ENCODE measurements at regions not wholly inside any gene's neighbourhood (a gene's known extent, or its start where the extent isn't known, plus 50 kb on each side); places are given as distances from the start of the nearest gene placed in this dataset.

DNA sequence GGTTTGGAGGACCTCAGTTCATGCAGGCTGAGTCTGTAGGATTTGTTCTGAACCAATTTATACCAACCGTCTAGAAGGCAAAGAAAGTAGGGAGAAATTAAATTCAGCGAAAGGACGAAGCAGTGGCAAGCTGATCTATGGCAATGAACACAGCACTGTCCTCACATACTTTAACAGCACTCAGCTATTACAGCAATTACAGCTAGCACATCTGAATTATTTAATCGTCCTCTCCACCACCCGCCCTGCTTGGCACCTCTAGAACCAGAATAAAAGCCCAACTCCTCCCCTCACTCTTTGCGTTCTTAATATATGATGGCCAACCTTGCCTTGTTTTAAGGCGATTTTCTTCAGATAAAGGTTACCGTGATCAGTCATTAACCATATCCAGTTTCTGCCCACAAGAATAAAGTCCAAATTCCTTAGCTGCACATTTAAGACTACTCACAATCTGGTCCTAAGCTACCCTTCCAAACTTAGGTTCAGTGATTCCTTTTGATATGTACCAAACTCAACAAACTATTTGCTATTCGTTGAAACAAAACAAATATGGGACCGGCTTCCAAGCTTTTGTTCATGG, 169.4 kb upstream of the ESRRG start:
- TF ChIP-seq, protein P1, sequence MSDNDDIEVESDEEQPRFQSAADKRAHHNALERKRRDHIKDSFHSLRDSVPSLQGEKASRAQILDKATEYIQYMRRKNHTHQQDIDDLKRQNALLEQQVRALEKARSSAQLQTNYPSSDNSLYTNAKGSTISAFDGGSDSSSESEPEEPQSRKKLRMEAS (IDR thresholded peaks at IDR 0.05): no peak
- TF ChIP-seq, protein P2, sequence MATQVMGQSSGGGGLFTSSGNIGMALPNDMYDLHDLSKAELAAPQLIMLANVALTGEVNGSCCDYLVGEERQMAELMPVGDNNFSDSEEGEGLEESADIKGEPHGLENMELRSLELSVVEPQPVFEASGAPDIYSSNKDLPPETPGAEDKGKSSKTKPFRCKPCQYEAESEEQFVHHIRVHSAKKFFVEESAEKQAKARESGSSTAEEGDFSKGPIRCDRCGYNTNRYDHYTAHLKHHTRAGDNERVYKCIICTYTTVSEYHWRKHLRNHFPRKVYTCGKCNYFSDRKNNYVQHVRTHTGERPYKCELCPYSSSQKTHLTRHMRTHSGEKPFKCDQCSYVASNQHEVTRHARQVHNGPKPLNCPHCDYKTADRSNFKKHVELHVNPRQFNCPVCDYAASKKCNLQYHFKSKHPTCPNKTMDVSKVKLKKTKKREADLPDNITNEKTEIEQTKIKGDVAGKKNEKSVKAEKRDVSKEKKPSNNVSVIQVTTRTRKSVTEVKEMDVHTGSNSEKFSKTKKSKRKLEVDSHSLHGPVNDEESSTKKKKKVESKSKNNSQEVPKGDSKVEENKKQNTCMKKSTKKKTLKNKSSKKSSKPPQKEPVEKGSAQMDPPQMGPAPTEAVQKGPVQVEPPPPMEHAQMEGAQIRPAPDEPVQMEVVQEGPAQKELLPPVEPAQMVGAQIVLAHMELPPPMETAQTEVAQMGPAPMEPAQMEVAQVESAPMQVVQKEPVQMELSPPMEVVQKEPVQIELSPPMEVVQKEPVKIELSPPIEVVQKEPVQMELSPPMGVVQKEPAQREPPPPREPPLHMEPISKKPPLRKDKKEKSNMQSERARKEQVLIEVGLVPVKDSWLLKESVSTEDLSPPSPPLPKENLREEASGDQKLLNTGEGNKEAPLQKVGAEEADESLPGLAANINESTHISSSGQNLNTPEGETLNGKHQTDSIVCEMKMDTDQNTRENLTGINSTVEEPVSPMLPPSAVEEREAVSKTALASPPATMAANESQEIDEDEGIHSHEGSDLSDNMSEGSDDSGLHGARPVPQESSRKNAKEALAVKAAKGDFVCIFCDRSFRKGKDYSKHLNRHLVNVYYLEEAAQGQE (IDR thresholded peaks at IDR 0.05; ENCODE audit: low read depth): no peak
- TF ChIP-seq EP300 (IDR thresholded peaks at IDR 0.05; ENCODE audit: borderline replicate concordance): no peak
